Limb (tissue), 2 donors: ENCODE measurements at regions not wholly inside any gene's neighbourhood (a gene's known extent, or its start where the extent isn't known, plus 50 kb on each side); places are given as distances from the start of the nearest gene placed in this dataset.
"Not testable (repeated sequence)": the region's sequence is repeated elsewhere in the genome, so short reads cannot be mapped to it uniquely, and the experiment has no call there.

Experiments used
- DNase-seq, 2 donors: peaks; one replicate each; pipeline ENCODE4 v3.0.0-alpha.2; 2016; ENCODE audit errors: extremely low spot score in 2 of 2

DNA sequence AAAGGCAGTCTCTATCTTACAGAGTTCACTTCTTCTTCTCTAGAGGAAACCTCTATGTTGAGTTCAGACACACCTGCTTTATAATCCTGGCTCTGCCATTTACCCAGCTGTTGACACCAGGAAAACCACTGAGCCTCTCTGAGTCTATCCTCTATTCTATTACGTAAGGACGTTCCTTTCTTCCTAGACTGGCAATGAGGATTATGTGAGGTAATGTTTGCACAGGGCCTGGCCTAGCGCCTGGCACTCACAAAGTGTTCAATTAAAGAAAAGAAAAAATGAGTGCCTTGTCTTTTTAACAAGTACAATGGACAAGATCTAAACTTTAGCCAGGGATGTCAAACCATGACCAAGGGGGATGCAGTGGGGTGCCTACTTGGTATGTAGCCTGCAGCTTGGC is 641.9 kb upstream of the TBX3 start:
- no peak for DNase-seq

GRCh38 chr12:115324949-115325593 is 641.1 kb upstream of the TBX3 start:
- DNase-seq: peak in 1 of 2 donors; percentile 26

- DNase-seq: no peak
Observed at GRCh38 chr12:115323223-115323905, 639.4 kb upstream of the TBX3 start.

GRCh38 chr12:115322275-115322674 is 638.3 kb upstream of the TBX3 start:
- no peak for DNase-seq

DNA sequence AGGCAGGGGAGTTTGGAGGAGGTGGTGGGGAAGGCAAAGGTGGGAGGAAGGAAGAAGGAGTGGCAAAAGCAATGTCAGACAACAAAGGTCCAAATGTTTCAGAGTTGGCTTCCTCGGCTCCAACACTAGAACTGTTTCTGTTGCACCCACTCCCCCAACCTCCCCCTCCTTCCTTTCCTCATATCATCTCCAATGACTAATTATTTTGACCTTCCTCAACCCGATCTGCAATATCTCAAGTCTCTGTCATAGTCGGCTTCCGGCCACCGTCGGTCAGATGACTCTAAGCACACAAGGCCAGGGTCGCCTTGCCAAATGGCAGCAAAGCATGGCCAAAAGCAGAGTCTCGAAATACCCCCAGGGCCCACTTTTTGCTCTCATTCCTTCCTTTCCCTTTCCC is 637.0 kb upstream of the TBX3 start:
- DNase-seq: no peak

DNA sequence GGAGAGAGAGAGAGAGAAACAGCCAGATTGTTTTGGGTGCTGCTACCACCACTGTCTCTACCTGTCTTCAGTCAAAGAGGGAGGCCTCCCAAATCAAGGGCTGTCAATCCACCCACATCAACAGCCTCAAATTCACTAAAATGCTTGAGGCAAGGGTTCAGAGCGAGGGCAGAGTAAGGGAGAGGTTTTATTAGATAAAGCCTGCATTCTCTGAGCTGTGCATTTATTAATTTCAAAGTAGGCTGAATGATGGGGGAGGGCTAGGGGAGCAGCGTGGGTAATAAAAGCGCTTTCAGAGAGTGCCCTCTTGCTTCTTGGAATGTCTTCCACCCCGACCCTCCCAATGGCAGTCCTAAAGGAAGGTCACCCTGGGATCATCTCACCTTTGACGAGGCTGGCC is 636.5 kb upstream of the TBX3 start:
- no peak for DNase-seq

GRCh38 chr12:115319446-115320040 is 635.6 kb upstream of the TBX3 start:
- no peak for DNase-seq

DNA sequence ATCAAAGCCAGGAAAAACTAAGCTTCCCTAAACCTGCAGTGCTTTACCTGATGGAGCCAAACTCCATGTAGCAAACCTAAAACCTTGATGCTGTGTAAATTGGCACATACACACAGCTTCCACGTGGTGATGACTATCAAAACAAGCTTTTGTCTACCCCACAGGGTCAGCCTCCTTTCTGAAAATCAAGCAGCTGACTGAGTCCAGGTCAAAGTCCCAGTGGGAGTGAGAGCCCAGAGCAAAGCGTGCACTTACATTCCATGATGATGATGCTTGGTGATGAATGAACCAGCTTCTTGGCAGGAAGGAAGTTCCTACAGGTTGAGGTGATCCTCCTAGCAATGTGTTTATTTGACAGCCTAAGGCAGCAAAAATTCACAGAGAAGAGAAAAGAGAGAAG is 630.0 kb upstream of the TBX3 start:
- no peak for DNase-seq

GRCh38 chr12:115312901-115313300 is 628.9 kb upstream of the TBX3 start:
- no peak for DNase-seq

GRCh38 chr12:115311875-115312274 is 627.9 kb upstream of the TBX3 start:
- DNase-seq: no peak

DNA sequence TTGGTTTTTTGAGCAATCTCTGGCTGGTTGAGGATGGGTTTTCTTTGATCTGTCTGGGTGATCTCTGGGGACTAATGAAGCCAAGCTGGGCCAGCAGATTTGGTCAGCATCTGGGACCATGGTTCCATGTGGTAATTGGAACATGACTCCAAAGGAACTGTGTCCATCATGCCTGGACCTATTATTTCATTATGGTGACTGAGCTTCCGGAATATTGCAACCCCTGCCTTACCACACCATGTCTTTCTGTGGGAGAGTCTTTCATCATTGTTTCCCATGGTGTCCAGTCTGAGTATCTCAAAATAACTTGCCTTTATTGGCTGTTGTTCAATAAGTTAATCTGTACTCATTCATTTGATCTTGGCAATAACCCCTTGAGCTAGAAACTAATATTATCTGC is 624.9 kb upstream of the TBX3 start:
- no peak for DNase-seq

GRCh38 chr12:115306380-115306779 is 622.4 kb upstream of the TBX3 start:
- DNase-seq: no peak

- no peak for DNase-seq
Observed at GRCh38 chr12:115305867-115306266, 621.9 kb upstream of the TBX3 start.

DNA sequence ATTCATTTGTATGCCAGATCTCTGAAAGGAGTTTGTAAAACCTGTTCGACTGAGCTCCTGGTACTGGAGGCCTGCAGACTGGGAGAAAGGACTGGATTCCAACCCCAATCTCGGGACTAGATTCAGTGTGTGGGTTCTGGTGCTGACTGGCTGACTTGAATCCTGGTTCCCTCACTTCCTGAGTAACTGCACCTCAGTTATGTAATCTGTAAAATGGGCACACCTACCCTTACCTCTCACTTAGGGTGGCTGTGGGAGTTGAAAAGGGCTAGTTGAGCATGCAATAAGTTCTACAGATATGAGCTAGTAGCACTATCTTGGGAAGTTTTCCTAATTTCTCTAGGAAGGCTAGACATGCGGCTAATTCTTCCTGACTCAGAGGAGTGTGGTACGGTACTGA is 621.3 kb upstream of the TBX3 start:
- DNase-seq: no peak

DNA sequence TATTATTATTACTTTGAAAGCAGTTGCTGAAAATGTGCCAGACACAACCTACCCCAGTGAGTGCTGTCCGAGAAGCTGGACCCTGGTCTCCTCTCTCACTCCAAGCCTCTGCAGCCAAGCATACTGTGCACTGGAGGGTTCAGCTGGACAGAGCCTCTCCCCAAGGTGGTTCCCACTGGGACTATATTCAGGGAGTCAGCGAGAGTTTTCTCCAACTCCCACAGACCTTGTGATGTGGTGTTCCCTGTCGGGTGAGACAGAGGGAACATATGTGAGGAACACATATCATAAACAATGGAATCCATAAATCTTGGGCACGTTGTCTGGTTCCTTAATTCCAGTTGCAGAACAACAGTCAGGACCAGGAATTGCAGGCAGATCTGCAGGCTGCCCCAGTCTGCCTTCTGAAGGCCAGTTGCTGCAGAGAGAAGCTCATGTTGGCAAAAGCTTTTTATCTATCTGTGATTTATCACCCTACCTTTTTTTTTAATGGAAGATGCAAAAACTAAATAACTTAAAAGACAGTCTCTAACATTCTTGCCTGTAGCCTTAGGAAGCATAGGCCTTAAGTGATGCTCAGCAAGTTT is 619.8 kb upstream of the TBX3 start:
- no peak for DNase-seq

DNA sequence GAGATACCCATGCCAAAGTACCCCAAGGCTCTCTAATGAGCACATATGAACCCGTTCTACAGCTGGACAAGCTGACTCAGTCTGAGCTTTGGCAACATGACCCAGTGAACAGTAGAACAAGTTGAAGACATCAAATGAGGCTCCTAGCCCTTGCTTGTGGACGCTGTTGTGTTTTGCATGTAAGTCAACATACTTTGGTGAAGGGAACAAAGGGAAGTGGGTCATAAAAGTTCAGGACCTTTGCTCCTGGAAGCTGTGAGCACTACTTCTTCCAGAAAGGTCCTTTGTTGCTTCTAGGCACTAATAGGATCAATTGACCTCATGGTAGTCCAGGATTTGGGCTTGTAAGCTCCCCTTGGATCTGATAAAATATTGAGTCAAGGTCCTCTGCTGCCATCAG is 613.5 kb upstream of the TBX3 start:
- DNase-seq: no peak

GRCh38 chr12:115296613-115297198 is 612.7 kb upstream of the TBX3 start:
- DNase-seq: no peak

- DNase-seq: no peak
Observed at GRCh38 chr12:115295886-115296285, 611.9 kb upstream of the TBX3 start.

DNA sequence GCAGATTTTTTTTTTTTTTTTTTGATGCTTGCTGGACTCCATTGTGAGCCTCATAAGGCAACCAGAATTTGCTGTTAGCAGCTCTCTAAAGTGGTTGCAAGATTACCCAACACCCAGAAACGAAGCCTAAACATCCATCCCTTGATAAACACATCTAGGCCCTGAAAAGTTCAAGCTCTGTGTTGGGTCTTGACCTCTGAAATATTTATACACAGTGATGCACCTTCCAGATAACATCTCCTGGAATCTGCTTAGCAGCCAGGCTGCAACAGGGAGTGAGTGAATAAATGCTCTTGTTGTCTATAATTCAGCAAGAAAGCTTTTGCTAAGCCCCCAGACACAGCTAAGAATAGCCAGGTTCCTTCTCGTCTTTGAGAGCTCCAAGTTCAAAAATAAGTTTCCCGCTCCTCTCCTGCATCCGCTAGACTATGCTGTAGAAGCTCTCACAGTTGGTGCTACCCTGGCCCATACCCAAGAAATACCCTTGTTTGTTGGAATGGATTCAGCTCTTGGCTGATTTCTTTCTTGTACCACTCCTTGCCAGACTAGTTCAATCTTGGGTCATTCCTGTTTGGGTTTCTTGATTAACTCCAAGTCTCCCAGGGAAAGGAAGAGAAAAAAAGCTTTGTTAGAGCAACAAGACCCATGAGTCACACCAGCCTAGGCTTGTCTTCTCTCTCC is 610.6 kb upstream of the TBX3 start:
- DNase-seq: no peak

DNA sequence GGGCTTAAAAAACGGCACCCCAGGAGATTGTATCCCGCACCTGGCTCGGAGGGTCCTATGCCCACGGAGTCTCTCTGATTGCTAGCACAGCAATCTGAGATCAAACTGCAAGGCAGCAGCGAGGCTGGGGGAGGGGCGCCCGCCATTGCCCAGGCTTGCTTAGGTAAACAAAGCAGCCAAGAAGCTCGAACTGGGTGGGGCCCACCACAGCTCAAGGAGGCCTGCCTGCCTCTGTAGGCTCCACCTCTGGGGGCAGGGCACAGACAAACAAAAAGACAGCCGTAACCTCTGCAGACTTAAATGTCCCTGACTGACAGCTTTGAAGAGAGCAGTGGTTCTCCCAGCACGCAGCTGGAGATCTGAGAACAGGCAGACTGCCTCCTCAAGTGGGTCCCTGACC is 601.5 kb upstream of the TBX3 start:
- DNase-seq: not testable (repeated sequence)

DNA sequence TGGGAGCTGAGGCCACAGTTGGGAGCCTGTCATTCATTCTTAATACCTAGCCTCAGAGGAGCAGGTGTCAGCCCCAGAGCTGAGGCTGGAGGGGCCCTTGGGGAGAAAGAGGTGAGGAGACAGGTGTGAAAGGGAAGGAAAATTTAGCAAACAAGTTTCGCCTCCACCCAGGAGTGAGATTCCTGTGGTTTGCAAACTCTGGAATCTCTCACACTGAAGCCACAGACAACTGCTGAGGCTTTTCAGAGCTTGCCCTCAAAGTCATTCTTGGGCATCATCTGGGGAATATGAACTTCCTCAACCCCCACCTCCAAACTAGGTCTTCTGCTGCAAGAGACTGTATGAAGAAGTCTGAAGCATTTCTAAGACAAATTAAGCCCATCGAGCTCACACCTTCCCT is 589.5 kb upstream of the TBX3 start:
- no peak for DNase-seq

GRCh38 chr12:115268451-115268850 is 584.5 kb upstream of the TBX3 start:
- DNase-seq: no peak
